CD14-positive monocyte (primary cell): ENCODE measurements at regions not wholly inside any gene's neighbourhood (a gene's known extent, or its start where the extent isn't known, plus 50 kb on each side); places are given as distances from the start of the nearest gene placed in this dataset.
"Not testable (repeated sequence)": the region's sequence is repeated elsewhere in the genome, so short reads cannot be mapped to it uniquely, and the experiment has no call there.

Experiments
- DNase-seq, 3 donors: peaks; one replicate each; pipeline ENCODE4 v3.0.0-alpha.2; 2011 to 2022
- H2AFZ ChIP-seq: 2 replicates; pipeline ENCODE4 v1.6.0; 2012; ENCODE audit warnings: mild to moderate bottlenecking, low read depth, low read length, inconsistent platforms; ENCODE audit not compliant: insufficient read depth, poor library complexity, severe bottlenecking
- H3K27ac ChIP-seq, 2 donors: 1 replicate in 1 of 2; 2 replicates in 1 of 2; pipeline ENCODE4 v1.5.1; 2012 to 2013; ENCODE audit warnings: low read length in 2 of 2, control low read depth in 1 of 2, inconsistent platforms in 1 of 2, low read depth in 1 of 2, mild to moderate bottlenecking in 1 of 2
- H3K27me3 ChIP-seq, 2 donors: one replicate each; pipeline versions ENCODE4 v1.6.0 to v1.6.1; 2011 to 2013; ENCODE audit warnings: low read length in 2 of 2; ENCODE audit not compliant: control insufficient read depth in 2 of 2, insufficient read depth in 2 of 2
- H3K36me3 ChIP-seq, 2 donors: replicated peaks in 1 of 2; 1 replicate in 1 of 2; 2 replicates in 1 of 2; pipeline versions ENCODE4 v1.5.1 to v1.6.1; 2012 to 2013; ENCODE audit warnings: low read length in 2 of 2, control low read depth in 1 of 2, inconsistent platforms in 1 of 2, mild to moderate bottlenecking in 1 of 2; ENCODE audit not compliant: insufficient read depth in 2 of 2, control insufficient read depth in 1 of 2
- H3K4me1 ChIP-seq, 2 donors: 1 replicate in 1 of 2; 2 replicates in 1 of 2; pipeline versions ENCODE4 v1.5.1 to v1.6.1; 2012 to 2013; ENCODE audit warnings: low read length in 2 of 2, control low read depth in 1 of 2, inconsistent platforms in 1 of 2, mild to moderate bottlenecking in 1 of 2, moderate library complexity in 1 of 2; ENCODE audit not compliant: insufficient read depth in 2 of 2, control insufficient read depth in 1 of 2
- H3K4me2 ChIP-seq: replicated peaks from 2 replicates; pipeline ENCODE3; 2012; ENCODE audit warnings: low read length, moderate library complexity, mild to moderate bottlenecking; ENCODE audit not compliant: poor library complexity, severe bottlenecking; ENCODE audit errors: extremely low read depth
- H3K4me3 ChIP-seq, 3 experiments: fragments of 200-600 bp in 1 of 3; sonication (generic) in 1 of 3; replicated peaks in 1 of 3; 1 replicate in 2 of 3; 2 replicates in 1 of 3; pipeline ENCODE4 v1.5.1; 2011 to 2013; ENCODE audit warnings: low read length in 3 of 3, mild to moderate bottlenecking in 3 of 3, control low read depth in 2 of 3, low read depth in 2 of 3, inconsistent platforms in 1 of 3, moderate library complexity in 1 of 3
- H3K79me2 ChIP-seq: 2 replicates; pipeline ENCODE4 v1.6.0; 2012; ENCODE audit warnings: mild to moderate bottlenecking, control low read depth, inconsistent platforms, low read length, moderate library complexity; ENCODE audit not compliant: insufficient read depth
- H3K9ac ChIP-seq: 2 replicates; pipeline ENCODE4 v1.6.0; 2017; ENCODE audit warnings: low read length, mild to moderate bottlenecking; ENCODE audit not compliant: insufficient read depth, poor library complexity, severe bottlenecking
- H3K9me3 ChIP-seq, 2 donors: replicated peaks in 1 of 2; 1 replicate in 1 of 2; 2 replicates in 1 of 2; pipeline versions ENCODE4 v1.5.1 to v1.6.1; 2012 to 2013; ENCODE audit warnings: low read length in 2 of 2, control low read depth in 1 of 2; ENCODE audit not compliant: control insufficient read depth in 1 of 2, insufficient read depth in 1 of 2
- H4K20me1 ChIP-seq: 2 replicates; pipeline ENCODE4 v1.6.0; 2012; ENCODE audit warnings: mild to moderate bottlenecking, low read length, control low read depth, moderate library complexity; ENCODE audit not compliant: insufficient read depth
- H3K27ac Mint-ChIP-seq, 7 donors: one replicate each; pipeline ENCODE4 v1.8.0; 2020; ENCODE audit warnings: mild to moderate bottlenecking in 7 of 7, mixed read lengths in 7 of 7, moderate library complexity in 6 of 7, inconsistent platforms in 2 of 7
- H3K27me3 Mint-ChIP-seq, 3 donors: one replicate each; pipeline ENCODE4 v1.8.0; 2021 to 2022; ENCODE audit warnings: low read depth in 3 of 3, mild to moderate bottlenecking in 3 of 3, mixed read lengths in 3 of 3, moderate library complexity in 3 of 3, inconsistent platforms in 1 of 3
- H3K36me3 Mint-ChIP-seq, 2 donors: one replicate each; pipeline ENCODE4 v1.8.0; 2020; ENCODE audit warnings: mixed read lengths in 2 of 2, inconsistent platforms in 1 of 2, mild to moderate bottlenecking in 1 of 2
- H3K4me1 Mint-ChIP-seq: one replicate; pipeline ENCODE4 v1.8.0; 2020; ENCODE audit warnings: mild to moderate bottlenecking, mixed read lengths
- H3K4me3 Mint-ChIP-seq, 2 donors: one replicate each; pipeline ENCODE4 v1.8.0; 2020; ENCODE audit warnings: mild to moderate bottlenecking in 2 of 2, mixed read lengths in 2 of 2, moderate library complexity in 1 of 2
- H3K9me3 Mint-ChIP-seq, 7 donors: one replicate each; pipeline ENCODE4 v1.8.0; 2020 to 2022; ENCODE audit warnings: mixed read lengths in 7 of 7, mild to moderate bottlenecking in 6 of 7, moderate library complexity in 6 of 7, inconsistent platforms in 2 of 7
- CTCF ChIP-seq: fragments of 200-600 bp; IDR thresholded peaks from one replicate; pipeline ENCODE4 v1.8.0; 2022; ENCODE audit warnings: antibody characterized with exemption, mild to moderate bottlenecking
- WGBS: methylation state at CpG from one replicate; pipeline ENCODE4 v1.1.5; 2013; ENCODE audit warnings: missing lambda C conversion rate; ENCODE audit not compliant: insufficient coverage; 5-methylcytosine and 5-hydroxymethylcytosine counted together
- intact Hi-C, 2 donors: fragments of 100-400 bp; cut with micrococcal nuclease; formaldehyde crosslinking; loops; one replicate each; pipeline versions ENCODE4 v1.15.0 to v1.15.1; 2023

DNA sequence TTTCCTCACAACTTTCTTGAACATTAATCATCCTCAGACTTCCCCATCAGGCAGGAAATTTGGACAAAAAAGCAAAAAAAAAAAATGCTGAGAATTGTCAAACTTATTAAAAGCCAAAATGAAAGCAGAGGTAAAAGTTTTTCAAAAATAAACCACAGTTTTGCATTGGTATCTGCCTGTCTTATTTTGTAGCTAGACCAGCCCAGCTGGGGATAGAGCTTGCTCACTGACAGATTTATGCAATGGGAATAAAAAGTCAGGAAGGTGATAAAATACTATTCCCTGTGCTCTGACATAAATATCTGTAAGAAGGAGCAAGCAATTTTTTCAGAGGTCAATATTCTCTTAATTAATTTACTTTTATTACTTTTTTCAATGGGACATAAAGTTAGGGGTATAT lies 1006.7 kb upstream of the ALCAM start:
- no peak overlapping the region for H3K27ac Mint-ChIP-seq
- no peaks in the 10 kb centered on the region for H4K20me1 ChIP-seq
- no peak overlapping the region for H3K4me2 ChIP-seq
- no peak overlapping the region for H3K27ac ChIP-seq
- no peaks in the 10 kb centered on the region for H3K27me3 Mint-ChIP-seq
- no peaks in the 10 kb centered on the region for H3K36me3 ChIP-seq
- no peak overlapping the region for H3K4me3 Mint-ChIP-seq
- no peaks in the 10 kb centered on the region for H3K4me1 ChIP-seq
- no peaks in the 10 kb centered on the region for H3K36me3 Mint-ChIP-seq
- no peaks in the 10 kb centered on the region for H3K79me2 ChIP-seq
- H3K9me3 Mint-ChIP-seq = peaks cover 0 to 11% (median 3%) of the 10 kb centered on the region in 7 donors
- DNase-seq = no peak
- no peaks in the 10 kb centered on the region for H3K27me3 ChIP-seq
- H3K9ac ChIP-seq = no peak overlapping the region
- no peak overlapping the region for H3K4me3 ChIP-seq
- intact Hi-C loops = no loop called here
- H3K4me1 Mint-ChIP-seq = no peaks in the 10 kb centered on the region
- TF ChIP-seq CTCF = no peak
- peaks cover 5 to 6% of the 10 kb centered on the region in 2 donors for H3K9me3 ChIP-seq
- no peak overlapping the region for H2AFZ ChIP-seq

DNA sequence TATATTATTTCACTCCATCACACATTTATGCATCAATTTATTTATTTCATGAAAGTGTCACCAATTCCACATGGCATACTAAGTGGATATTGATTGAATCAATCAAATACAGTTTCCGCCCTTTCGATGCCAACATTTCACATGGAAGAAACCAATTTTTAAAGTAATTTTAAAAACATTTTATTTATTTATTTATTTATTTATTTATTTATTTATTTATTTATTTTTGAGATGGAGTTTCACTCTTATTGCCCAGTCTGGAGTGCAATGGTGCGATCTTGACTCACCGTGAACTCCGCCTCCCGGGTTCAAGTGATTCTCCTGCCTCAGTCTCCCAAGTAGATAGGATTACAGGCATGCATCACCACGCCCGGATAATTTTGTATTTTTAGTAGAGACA lies 1005.0 kb upstream of the ALCAM start:
- H3K4me1 Mint-ChIP-seq, DNase-seq, H3K4me3 Mint-ChIP-seq, H3K9me3 ChIP-seq, H3K36me3 Mint-ChIP-seq, H3K4me2 ChIP-seq, intact Hi-C loops, H3K27ac Mint-ChIP-seq, H4K20me1 ChIP-seq, H3K36me3 ChIP-seq, H3K27me3 ChIP-seq, H3K4me1 ChIP-seq, H3K79me2 ChIP-seq, H3K27ac ChIP-seq, H3K9ac ChIP-seq, H3K27me3 Mint-ChIP-seq, H2AFZ ChIP-seq, H3K4me3 ChIP-seq: not testable (repeated sequence)
- H3K9me3 Mint-ChIP-seq = peaks cover 0 to 11% (median 3%) of the 10 kb centered on the region in 7 donors
- WGBS = no CpG with 5 or more reads among the region's 8 CpGs
